ENCODE measurements at regions not wholly inside any gene's neighbourhood (a gene's known extent, or its start where the extent isn't known, plus 50 kb on each side); places are given as distances from the start of the nearest gene placed in this dataset.

GRCh38 chr22:49548356-49549202 lies 279.1 kb downstream of the BRD1 start:
- no peak for DNase-seq (ENCODE audit: low read depth in 2 of 2)

- DNase-seq (ENCODE audit: low read depth in 2 of 2), result no peak
Observed at GRCh38 chr22:49547751-49548239, 279.9 kb downstream of the BRD1 start.

GRCh38 chr22:49546811-49547585 lies 280.7 kb downstream of the BRD1 start:
- DNase-seq (ENCODE audit: low read depth in 2 of 2), result no peak

- DNase-seq (ENCODE audit: low read depth in 2 of 2), result no peak
Observed at GRCh38 chr22:49545606-49546005, 282.1 kb downstream of the BRD1 start.

DNA sequence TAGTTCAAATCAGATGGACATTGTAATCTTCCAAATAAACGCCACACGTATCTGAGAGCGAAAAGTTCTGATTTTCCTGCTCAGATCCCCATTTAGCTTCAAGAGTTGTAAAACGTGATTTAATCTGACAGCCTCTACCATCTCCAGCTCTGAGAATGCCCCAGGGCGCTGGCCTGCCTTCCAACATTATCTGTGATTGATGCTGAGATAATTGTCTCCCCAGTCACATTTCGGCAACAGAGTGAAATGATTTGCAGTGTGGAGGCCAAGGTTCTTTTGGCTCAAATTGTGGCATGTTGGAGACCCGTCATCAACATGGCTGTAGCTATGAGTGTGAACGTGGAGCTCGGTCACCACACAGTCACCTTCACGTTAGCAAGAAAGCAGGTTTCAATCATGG lies 283.4 kb downstream of the BRD1 start:
- DNase-seq (ENCODE audit: low read depth in 2 of 2), result no peak

GRCh38 chr22:49543876-49544275 lies 283.8 kb downstream of the BRD1 start:
- no peak for DNase-seq (ENCODE audit: low read depth in 2 of 2)

- DNase-seq (ENCODE audit: low read depth in 2 of 2), result no peak
Observed at GRCh38 chr22:49541693-49542230, 285.9 kb downstream of the BRD1 start.

DNA sequence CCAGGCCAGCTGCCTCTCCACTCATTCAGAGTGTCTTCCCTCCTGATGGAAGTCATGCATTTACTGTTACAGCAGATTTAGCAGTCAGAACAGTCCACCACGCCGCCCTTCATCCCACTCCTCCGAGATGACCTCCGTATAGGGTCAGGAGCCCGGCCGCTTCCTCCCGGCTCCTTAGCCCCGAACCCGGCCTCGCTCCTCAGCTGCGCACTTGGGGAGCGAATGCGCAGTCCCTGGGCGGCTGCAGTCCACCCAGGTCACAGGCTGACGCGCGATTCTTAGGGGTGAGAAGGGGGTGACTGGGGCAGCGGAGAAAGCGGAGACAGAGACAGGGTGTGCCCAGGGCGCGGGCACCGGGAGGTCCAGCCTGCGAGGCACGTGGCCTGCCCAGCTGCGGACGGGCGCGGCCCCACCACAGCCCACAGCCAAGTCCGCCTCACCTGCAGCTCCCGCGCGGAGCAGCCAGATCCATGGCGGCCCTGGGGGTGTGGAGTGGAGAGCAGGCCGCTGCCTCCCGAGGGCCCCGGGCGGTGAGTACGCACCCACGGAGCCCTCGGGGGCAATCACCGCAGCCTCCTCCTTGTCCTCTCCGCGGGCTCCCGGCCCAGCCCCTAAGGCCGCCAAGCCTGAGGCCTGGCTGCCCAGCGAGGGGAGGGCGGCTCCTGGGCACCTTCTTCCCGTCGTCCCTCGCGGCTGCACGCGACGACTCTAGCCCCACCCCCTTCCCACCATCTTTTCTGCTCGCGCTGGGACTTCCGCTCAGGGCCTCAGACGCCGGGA lies 286.6 kb downstream of the BRD1 start:
- DNase-seq (ENCODE audit: low read depth in 2 of 2), result no peak

- DNase-seq (ENCODE audit: low read depth in 2 of 2), result no peak
Observed at GRCh38 chr22:49540084-49540912, 287.4 kb downstream of the BRD1 start.

DNA sequence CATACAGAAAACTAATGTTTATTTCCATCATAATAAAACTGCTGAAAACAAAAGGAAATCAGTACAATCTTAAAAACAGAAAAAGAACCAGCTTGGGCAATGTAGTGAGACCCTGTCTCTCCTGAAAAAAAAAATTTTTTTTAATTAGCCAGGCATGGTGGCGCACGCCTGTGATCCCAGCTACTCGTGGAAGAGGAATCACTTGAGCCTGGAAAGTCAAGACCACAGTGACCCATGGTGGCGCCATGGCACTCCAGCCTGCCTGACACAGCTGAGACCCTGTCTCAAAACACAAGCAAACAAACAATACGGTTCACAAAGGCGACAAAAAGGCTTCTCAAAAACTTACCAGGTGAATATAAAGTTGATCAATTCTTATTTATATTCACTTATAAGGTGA lies 289.7 kb downstream of the BRD1 start:
- DNase-seq (ENCODE audit: low read depth in 2 of 2), result no peak

- DNase-seq (ENCODE audit: low read depth in 2 of 2), result no peak
Observed at GRCh38 chr22:49536571-49537131, 291.0 kb downstream of the BRD1 start.

DNA sequence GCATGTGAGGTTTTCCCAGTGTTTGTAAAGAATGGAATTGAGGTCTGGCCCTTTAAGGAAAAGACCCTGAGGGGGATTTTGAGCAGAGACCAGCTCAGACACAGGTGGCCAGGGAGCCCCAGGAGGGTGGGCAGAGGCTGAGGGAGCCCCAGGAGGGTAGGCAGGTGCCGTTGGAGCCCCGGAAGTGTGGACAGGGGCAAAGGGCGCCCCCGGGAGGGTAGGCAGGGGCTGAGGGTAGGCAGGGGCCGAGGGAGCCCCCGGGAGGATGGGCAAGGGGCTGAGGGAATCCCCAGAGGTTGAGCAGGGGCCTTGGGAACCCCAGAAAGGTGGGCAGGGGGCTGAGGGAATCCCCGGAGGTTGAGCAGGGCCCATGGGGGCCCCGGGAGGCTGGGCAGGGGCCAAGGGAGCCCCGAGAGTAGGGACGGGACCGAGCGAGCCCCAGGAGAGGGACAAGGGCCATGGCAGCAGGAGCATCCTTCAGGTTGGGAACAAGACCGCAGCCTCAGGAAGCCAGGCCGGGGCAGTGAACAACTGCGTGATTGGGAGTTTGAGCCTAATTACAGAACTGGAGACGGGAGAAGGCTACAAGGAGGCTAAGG lies 292.0 kb downstream of the BRD1 start:
- no peak for DNase-seq (ENCODE audit: low read depth in 2 of 2)

GRCh38 chr22:49535126-49535525 lies 292.5 kb downstream of the BRD1 start:
- no peak for DNase-seq (ENCODE audit: low read depth in 2 of 2)

DNA sequence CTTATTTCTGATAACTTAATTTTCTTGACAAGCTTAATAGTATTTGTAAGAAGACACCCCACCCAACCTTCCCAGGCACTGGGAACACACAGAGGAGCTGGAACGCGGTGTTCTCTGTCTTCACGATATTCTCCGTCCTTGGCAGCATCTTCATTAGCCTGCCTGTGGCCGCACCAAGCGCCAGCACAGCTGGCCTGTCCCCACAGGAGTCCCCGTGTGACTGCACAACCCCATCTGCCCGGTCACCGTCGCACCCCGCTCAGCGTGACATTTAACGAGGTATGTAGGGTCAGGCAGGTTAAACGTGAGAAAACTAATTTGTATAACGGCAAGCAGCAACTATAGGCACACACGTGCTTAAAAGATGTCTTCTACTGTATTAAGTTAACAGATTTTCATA lies 293.3 kb downstream of the BRD1 start:
- no peak for DNase-seq (ENCODE audit: low read depth in 2 of 2)

GRCh38 chr22:49533886-49534285 lies 293.8 kb downstream of the BRD1 start:
- no peak for DNase-seq (ENCODE audit: low read depth in 2 of 2)

DNA sequence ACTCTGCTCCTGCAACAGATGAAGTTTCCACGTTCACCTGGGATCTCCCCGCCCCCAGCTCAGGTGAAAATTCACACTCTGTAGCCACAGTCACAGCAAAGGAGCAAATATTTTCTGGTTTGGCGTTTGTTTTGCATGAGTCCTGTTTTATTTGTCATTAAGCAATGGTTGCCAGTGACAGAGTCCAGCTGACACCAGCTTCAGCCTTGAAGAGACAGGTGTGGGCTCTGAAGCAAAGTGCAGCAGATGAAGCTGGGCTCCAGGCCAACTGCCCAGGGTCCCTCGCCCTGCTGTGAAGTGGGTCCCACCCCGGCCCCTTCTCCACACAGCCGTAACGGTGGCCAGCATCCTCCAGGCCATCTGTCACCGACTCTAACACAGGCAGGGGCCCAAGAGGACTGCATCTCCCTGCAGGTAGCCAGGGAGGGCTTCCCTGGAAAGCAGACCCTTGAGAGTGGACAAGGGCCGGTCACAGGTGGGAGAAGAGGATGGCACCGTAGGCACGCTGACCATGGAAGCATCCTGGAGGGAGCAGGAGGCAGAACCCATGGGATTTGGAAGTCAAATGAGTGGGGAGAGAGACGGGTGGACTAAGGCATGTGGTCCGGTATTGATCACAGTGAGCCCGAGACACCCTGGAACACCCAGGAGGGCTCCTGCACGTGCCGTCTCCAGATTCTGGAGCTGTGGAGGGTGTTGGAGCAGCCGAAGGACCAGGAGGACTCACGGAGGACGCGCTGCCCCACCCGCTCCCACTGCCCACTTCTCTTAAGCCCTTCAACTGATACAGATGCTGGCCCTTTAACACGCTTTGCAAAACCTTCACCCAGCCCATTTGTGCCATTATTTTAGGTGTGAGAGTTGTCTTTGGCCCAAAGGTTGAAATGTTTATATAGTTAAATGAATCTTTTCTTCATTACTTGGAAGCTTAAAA lies 294.5 kb downstream of the BRD1 start:
- no peak for DNase-seq (ENCODE audit: low read depth in 2 of 2)

GRCh38 chr22:49531368-49531791 lies 296.3 kb downstream of the BRD1 start:
- no peak for DNase-seq (ENCODE audit: low read depth in 2 of 2)

DNA sequence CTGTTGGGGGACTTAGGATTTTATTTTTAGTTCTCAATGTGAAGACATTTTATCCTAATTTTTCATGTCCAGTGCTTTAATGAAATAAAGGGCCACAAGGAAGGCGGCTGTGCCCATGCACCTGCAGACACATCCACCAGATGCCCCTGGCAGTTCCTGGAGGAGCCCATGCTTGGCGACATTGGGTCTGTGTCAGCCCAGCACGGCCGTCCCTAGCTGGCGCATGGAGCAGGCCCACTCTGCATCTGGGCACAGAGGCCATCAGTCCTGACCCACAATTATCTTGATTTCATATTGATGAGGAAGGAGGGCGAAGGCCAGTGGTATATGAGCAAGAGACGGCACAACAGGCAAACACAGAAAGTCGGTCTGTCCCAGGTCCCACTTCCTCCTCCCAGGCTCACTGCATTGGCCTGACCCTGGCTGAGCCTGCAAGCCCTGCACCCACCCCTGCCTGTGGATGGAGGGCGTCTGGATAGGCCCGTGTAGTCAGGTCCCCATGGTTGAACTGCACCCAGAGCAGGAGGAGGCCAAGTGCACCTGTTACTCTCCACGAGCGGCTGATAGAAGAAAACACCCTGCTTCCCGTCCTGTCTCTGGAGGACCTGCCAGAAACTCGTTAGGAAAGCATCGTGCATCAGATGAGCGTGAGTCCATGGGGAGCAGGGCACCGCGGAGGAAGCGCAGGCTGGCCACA lies 296.9 kb downstream of the BRD1 start:
- no peak for DNase-seq (ENCODE audit: low read depth in 2 of 2)

GRCh38 chr22:49528420-49528720 lies 299.3 kb downstream of the BRD1 start:
- DNase-seq (ENCODE audit: low read depth in 2 of 2), result no peak
